GM23338 (cell line): ENCODE measurements at regions not wholly inside any gene's neighbourhood (a gene's known extent, or its start where the extent isn't known, plus 50 kb on each side); places are given as distances from the start of the nearest gene placed in this dataset.
"Not testable (repeated sequence)": the region's sequence is repeated elsewhere in the genome, so short reads cannot be mapped to it uniquely, and the experiment has no call there.

Source experiments
- ATAC-seq: fragments of 200-7000 bp; cut with Tn5 transposase; 3 replicates; pipeline ENCODE4 v1.9.1; 2020
- DNase-seq: peaks from one replicate; pipeline ENCODE4 v3.0.0-alpha.2; 2015; ENCODE audit warnings: low spot score
- H2AFZ ChIP-seq: fragments of 200-600 bp; sonication (generic); 2 replicates; pipeline ENCODE4 v1.8.0; 2016; ENCODE audit warnings: antibody characterized with exemption, mild to moderate bottlenecking, moderate library complexity
- H3F3A ChIP-seq: fragments of 200-600 bp; sonication (generic); replicated peaks from 2 replicates; pipeline ENCODE4 v1.8.0; 2017; ENCODE audit warnings: antibody characterized with exemption, mixed run types, low read depth
- H3K27ac ChIP-seq: fragments of 200-600 bp; sonication (generic); 2 replicates; pipeline ENCODE4 v1.6.1; 2016; ENCODE audit warnings: low read depth
- H3K27me3 ChIP-seq: fragments of 200-600 bp; sonication (generic); 2 replicates; pipeline ENCODE4 v1.8.0; 2016; ENCODE audit warnings: mild to moderate bottlenecking, mixed run types, moderate library complexity; ENCODE audit not compliant: insufficient read depth
- H3K36me3 ChIP-seq: fragments of 200-600 bp; sonication (generic); 2 replicates; pipeline ENCODE4 v1.8.0; 2016; ENCODE audit warnings: mild to moderate bottlenecking; ENCODE audit not compliant: insufficient read depth
- H3K4me1 ChIP-seq: fragments of 200-600 bp; sonication (generic); 2 replicates; pipeline ENCODE4 v1.8.0; 2016; ENCODE audit warnings: mild to moderate bottlenecking, moderate library complexity; ENCODE audit not compliant: insufficient read depth
- H3K4me2 ChIP-seq: fragments of 200-600 bp; sonication (generic); 2 replicates; pipeline ENCODE4 v1.7.1; 2017; ENCODE audit warnings: mixed run types
- H3K4me3 ChIP-seq: fragments of 200-600 bp; sonication (generic); 2 replicates; pipeline ENCODE4 v1.6.1; 2016; ENCODE audit warnings: mixed run types
- H3K79me2 ChIP-seq: fragments of 200-600 bp; sonication (generic); replicated peaks from 2 replicates; pipeline ENCODE4 v1.8.0; 2017; ENCODE audit warnings: mild to moderate bottlenecking; ENCODE audit not compliant: insufficient read depth
- H3K9me2 ChIP-seq: fragments of 200-600 bp; sonication (generic); 2 replicates; pipeline ENCODE4 v1.8.0; 2017; ENCODE audit not compliant: insufficient read depth
- H4K20me1 ChIP-seq: fragments of 200-600 bp; sonication (generic); replicated peaks from 2 replicates; pipeline ENCODE4 v1.8.0; 2017; ENCODE audit warnings: mild to moderate bottlenecking; ENCODE audit not compliant: insufficient read depth
- H3K27ac Mint-ChIP-seq: 2 replicates; pipeline ENCODE4 v1.8.0; 2020; ENCODE audit warnings: inconsistent platforms, mild to moderate bottlenecking, moderate library complexity, mixed read lengths
- H3K27me3 Mint-ChIP-seq: 3 replicates; pipeline ENCODE4 v1.8.0; 2022; ENCODE audit warnings: low read depth, mild to moderate bottlenecking, moderate library complexity, mixed read lengths, inconsistent platforms; ENCODE audit not compliant: insufficient read depth, poor library complexity
- H3K36me3 Mint-ChIP-seq: 3 replicates; pipeline ENCODE4 v1.8.0; 2021; ENCODE audit warnings: low read depth, mild to moderate bottlenecking, inconsistent platforms, moderate library complexity, mixed read lengths
- H3K4me1 Mint-ChIP-seq: 3 replicates; pipeline ENCODE4 v1.8.0; 2020; ENCODE audit warnings: mild to moderate bottlenecking, inconsistent platforms, mixed read lengths
- H3K4me3 Mint-ChIP-seq: 3 replicates; pipeline ENCODE4 v1.8.0; 2021; ENCODE audit warnings: moderate library complexity, mild to moderate bottlenecking, inconsistent platforms, mixed read lengths
- H3K9me3 Mint-ChIP-seq: 3 replicates; pipeline ENCODE4 v1.8.0; 2020; ENCODE audit warnings: moderate library complexity, mild to moderate bottlenecking, inconsistent platforms, mixed read lengths
- CREB1 ChIP-seq: fragments of 250-450 bp; sonication (Bioruptor Pico); IDR thresholded peaks from 2 replicates; pipeline ENCODE4 v1.5.0; 2020; ENCODE audit warnings: low read depth, mild to moderate bottlenecking, moderate library complexity
- EZH2phosphoT487 ChIP-seq: fragments of 200-600 bp; sonication (generic); IDR thresholded peaks from one replicate; pipeline ENCODE4 v1.8.1; 2018; ENCODE audit warnings: antibody characterized with exemption; ENCODE audit not compliant: unreplicated experiment
- JUNB ChIP-seq: IDR thresholded peaks from one replicate; pipeline ENCODE4 v1.6.1; 2016; ENCODE audit warnings: antibody characterized with exemption; ENCODE audit not compliant: unreplicated experiment
- POLR2AphosphoS5 ChIP-seq: IDR thresholded peaks from 2 replicates; pipeline ENCODE4 v1.6.1; 2016; ENCODE audit warnings: antibody characterized with exemption, low read depth
- ZNF114 ChIP-seq: fragments of 250-450 bp; sonication (Bioruptor Pico); IDR thresholded peaks from 2 replicates; pipeline ENCODE4 v1.5.0; 2020; ENCODE audit warnings: mild to moderate bottlenecking, moderate library complexity
- ZNF331 ChIP-seq: fragments of 250-450 bp; sonication (Bioruptor Pico); IDR thresholded peaks from 2 replicates; pipeline ENCODE4 v1.5.0; 2020; ENCODE audit warnings: low read depth, mild to moderate bottlenecking, moderate library complexity
- TF ChIP-seq, protein P1 (sequence below): IDR thresholded peaks from 2 replicates; pipeline ENCODE4 v1.6.1; 2016; ENCODE audit warnings: antibody characterized with exemption

DNA sequence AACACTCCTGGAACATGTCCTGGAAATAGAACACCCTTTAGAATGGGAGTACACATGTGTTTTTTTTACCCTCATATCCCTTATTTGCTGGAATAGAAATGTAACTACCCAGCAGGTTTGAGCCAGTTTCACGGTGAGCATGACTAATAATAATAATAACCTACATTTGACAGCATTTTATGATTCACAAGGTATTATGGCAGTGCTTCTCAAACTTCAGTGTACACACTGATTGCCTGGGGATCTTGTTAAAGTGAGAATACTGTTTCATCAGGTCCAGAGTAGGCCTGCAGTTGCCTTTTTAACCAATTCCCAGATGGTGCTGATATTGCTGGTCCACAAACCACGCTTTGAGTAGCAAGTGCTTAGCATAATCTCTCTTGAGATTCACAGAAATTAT is 63.9 kb downstream of the NFKBIZ start:
- Mint-ChIP-seq H3K36me3 (no peaks in the 10 kb centered on the region), H3K27me3 (no peaks in the 10 kb centered on the region), H3K4me1 (no peaks in the 10 kb centered on the region), H3K4me3 (no peak overlapping the region), H3K9me3 (no peaks in the 10 kb centered on the region), H3K27ac (no peak overlapping the region)
- no peak overlapping the region for H3K27ac ChIP-seq
- H3K79me2 ChIP-seq: no peaks in the 10 kb centered on the region
- H2AFZ ChIP-seq: no peak overlapping the region
- no peaks in the 10 kb centered on the region for H3K27me3 ChIP-seq
- no peaks in the 10 kb centered on the region for H4K20me1 ChIP-seq
- no peak overlapping the region for H3K4me2 ChIP-seq
- no peaks in the 10 kb centered on the region for H3K4me1 ChIP-seq
- TF ChIP-seq ZNF331 (CRISPR knock-in tag) (no peak), JUNB (no peak), EZH2phosphoT487 (no peak), POLR2AphosphoS5 (no peak), CREB1 (CRISPR knock-in tag) (no peak), ZNF114 (CRISPR knock-in tag) (no peak)
- TF ChIP-seq, protein P1, sequence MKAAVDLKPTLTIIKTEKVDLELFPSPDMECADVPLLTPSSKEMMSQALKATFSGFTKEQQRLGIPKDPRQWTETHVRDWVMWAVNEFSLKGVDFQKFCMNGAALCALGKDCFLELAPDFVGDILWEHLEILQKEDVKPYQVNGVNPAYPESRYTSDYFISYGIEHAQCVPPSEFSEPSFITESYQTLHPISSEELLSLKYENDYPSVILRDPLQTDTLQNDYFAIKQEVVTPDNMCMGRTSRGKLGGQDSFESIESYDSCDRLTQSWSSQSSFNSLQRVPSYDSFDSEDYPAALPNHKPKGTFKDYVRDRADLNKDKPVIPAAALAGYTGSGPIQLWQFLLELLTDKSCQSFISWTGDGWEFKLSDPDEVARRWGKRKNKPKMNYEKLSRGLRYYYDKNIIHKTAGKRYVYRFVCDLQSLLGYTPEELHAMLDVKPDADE: no peak
- ATAC-seq (no peak), DNase-seq (no peak)
- no peaks in the 10 kb centered on the region for H3F3A ChIP-seq
- no peaks in the 10 kb centered on the region for H3K36me3 ChIP-seq
- H3K9me2 ChIP-seq: peaks cover 5% of the 10 kb centered on the region; the same call in 1 of the 2 replicates
- no peak overlapping the region for H3K4me3 ChIP-seq

DNA sequence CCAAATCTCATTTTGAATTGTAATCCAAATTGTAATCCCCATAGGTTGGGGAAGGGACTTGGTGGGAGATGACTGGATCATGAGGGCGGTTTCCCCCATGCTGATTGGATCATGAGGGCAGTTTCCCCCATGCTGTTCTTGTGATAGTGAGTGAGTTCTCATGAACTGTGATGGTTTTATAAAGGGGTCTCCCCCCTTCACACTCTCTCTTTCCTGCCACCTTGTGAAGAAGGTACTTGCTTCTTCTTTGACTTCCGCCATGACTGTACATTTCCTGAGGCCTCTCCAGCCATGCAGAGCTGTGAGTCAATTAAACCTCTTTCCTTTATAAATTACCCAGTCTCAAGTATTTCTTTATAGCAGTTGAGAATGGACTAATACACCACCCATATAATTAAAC is 68.4 kb downstream of the NFKBIZ start:
- not testable (repeated sequence) for H3K9me3 Mint-ChIP-seq, ATAC-seq, H3K27ac ChIP-seq, DNase-seq, H3K4me3 ChIP-seq, H3K27ac Mint-ChIP-seq, H3K36me3 ChIP-seq, H3K4me1 Mint-ChIP-seq, H4K20me1 ChIP-seq, H3K4me1 ChIP-seq, H3K4me2 ChIP-seq, H3K36me3 Mint-ChIP-seq, H2AFZ ChIP-seq, H3K27me3 Mint-ChIP-seq, H3K4me3 Mint-ChIP-seq, H3F3A ChIP-seq, H3K9me2 ChIP-seq, H3K27me3 ChIP-seq, H3K79me2 ChIP-seq

DNA sequence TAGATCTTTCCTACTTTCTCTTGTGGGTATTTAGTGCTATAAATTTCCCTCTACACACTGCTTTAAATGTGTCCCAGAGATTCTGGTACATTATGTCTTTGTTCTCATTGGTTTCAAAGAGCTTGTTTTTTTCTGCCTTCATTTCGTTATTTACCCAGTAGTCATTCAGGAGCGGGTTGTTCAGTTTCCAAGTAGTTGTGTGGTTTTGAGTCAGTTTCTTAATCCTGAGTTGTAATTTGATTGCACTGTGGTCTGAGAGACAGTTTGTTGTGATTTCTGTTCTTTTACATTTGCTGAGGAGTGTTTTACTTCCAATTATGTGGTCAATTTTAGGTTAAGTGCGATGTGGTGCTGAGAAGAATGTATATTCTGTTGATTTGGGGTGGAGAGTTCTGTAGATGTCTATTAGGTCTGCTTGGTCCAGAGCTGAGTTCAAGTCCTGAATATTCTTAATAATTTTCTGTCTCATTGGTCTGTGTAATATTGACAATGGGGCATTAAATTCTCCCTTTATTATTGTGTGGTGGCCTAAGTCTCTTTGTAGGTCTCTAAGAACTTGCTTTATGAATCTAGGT is 72.9 kb downstream of the NFKBIZ start:
- not testable (repeated sequence) for H3K4me1 ChIP-seq, H3K4me3 ChIP-seq, H3K36me3 ChIP-seq, H3K4me2 ChIP-seq, H3K36me3 Mint-ChIP-seq, H3K27ac Mint-ChIP-seq, H3K27me3 ChIP-seq, H3K27me3 Mint-ChIP-seq, ATAC-seq, H3K4me3 Mint-ChIP-seq, H3K27ac ChIP-seq, H4K20me1 ChIP-seq, H2AFZ ChIP-seq, DNase-seq, H3K9me3 Mint-ChIP-seq, H3K79me2 ChIP-seq, H3F3A ChIP-seq, H3K9me2 ChIP-seq
- peaks cover 12% of the 10 kb centered on the region for H3K4me1 Mint-ChIP-seq

GRCh38 chr3:101924621-101925020 is 75.3 kb downstream of the NFKBIZ start:
- H3K4me2 ChIP-seq, H3K27me3 Mint-ChIP-seq, H3K27ac ChIP-seq, H3F3A ChIP-seq, ATAC-seq, DNase-seq, H4K20me1 ChIP-seq, H3K36me3 ChIP-seq, H3K4me1 ChIP-seq, H3K4me3 ChIP-seq, H3K27ac Mint-ChIP-seq, H3K9me3 Mint-ChIP-seq, H3K36me3 Mint-ChIP-seq, H3K9me2 ChIP-seq, H2AFZ ChIP-seq, H3K27me3 ChIP-seq, H3K4me3 Mint-ChIP-seq, H3K79me2 ChIP-seq: not testable (repeated sequence)
- H3K4me1 Mint-ChIP-seq: peaks cover 12% of the 10 kb centered on the region

GRCh38 chr3:101925124-101925523 is 75.8 kb downstream of the NFKBIZ start:
- not testable (repeated sequence) for H3K27ac ChIP-seq, H3F3A ChIP-seq, H3K9me2 ChIP-seq, H2AFZ ChIP-seq, H3K9me3 Mint-ChIP-seq, H3K27me3 ChIP-seq, DNase-seq, H3K4me1 ChIP-seq, H3K4me3 Mint-ChIP-seq, H3K36me3 Mint-ChIP-seq, H4K20me1 ChIP-seq, H3K36me3 ChIP-seq, H3K4me3 ChIP-seq, H3K4me2 ChIP-seq, H3K27me3 Mint-ChIP-seq, H3K79me2 ChIP-seq, ATAC-seq
- Mint-ChIP-seq H3K27ac (0 out of 2 replicates have a peak overlapping the region, but pooled peaks have one; percentile 10), H3K4me1 (peaks cover 12% of the 10 kb centered on the region)
